ENCODE measurements at regions not wholly inside any gene's neighbourhood (a gene's known extent, or its start where the extent isn't known, plus 50 kb on each side); places are given as distances from the start of the nearest gene placed in this dataset.
A peak's percentile ranks its signal among the peaks of the same experiment; 100 is the strongest.

GRCh38 chr5:175765858-175766257, 105.5 kb upstream of the CPLX2 start:
- no peak for DNase-seq

DNA sequence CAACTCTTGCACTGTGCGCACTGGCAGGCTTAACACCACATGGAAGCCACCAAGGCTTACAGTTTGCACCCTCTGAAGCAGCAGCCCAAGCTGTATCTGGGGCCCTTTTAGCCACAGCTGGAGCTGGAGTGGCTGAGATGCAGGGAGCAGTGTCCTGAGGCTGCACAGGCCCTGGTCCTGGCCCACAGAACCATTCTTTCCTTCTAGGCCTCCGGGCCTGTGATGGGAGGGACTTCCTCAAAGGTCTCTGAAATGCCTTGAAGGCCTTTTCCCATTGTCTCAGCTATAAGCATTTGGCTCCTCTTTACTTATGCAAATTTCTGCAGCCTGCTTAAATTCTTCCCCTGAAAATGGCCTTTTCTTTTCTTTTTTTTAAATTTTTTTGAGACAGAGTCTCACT, 104.4 kb upstream of the CPLX2 start:
- no peak for DNase-seq

DNA sequence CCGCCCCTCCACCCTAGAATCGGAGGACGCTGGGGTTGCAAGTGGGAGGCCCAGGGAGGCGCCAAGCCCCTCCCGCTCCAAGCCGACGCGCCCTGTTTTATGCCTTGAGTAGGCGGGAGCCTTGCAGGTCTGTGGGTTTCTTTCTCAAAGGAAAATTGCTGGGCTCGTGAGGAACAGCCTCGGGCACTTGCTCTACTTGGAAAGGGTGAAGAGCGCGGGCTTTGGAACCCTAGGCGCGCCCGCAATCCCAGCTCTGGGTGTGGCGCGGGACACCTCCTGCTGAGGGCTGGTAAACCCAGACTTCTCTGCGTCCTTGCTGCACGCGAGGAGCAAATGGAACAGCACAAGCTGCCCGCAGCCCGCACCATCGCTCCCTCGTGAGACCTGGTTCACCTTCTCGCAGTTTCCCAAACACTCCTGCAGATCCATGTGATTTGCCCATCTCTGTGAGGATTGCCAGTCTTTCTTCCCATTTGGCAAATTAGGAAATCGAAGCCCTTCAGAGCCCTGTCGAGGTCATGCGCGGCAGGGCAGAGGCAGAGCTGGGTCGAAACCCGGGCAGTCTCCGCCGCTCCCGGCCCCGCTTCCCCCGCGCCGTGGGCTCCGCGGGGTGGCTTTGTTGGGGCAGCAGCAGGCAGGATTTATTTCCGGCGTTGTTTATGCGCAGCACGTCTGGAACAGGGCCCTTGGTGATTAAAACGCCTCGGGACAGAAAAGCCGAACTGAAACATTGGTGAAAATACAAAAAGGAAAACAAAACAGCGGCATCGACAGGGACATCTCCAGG, 98.4 kb upstream of the CPLX2 start:
- no peak for DNase-seq

- no peak for DNase-seq
These were observed 97.8 kb upstream of the CPLX2 start for GRCh38 chr5:175773534-175774070.

- DNase-seq, result no peak
These were observed 96.0 kb upstream of the CPLX2 start for GRCh38 chr5:175775416-175775815.

GRCh38 chr5:175778951-175779503, 92.4 kb upstream of the CPLX2 start:
- no peak for DNase-seq

- no peak for DNase-seq
These were observed 87.6 kb upstream of the CPLX2 start for GRCh38 chr5:175783739-175784138.

GRCh38 chr5:175784230-175784629, 87.1 kb upstream of the CPLX2 start:
- no peak for DNase-seq

DNA sequence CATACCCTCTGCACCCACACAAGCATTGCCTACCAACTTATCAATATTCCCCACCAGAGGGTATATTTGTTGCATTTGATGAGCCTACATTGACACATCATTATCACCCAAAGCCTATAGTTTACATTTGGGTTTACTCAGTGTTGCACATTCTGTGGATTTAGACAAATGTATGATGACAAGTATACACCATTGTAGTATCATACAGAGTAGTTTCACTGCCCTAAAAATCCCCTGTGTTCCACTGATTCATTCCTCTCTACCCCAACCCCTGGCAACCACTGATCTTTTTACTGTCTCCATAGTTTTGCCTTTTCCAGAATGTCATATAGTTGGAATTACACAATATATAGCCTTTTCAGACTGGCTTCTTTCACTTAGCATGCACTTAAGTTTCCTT, 85.7 kb upstream of the CPLX2 start:
- DNase-seq, result no peak

GRCh38 chr5:175788155-175788787, 83.1 kb upstream of the CPLX2 start:
- no peak for DNase-seq

- no peak for DNase-seq
These were observed 81.7 kb upstream of the CPLX2 start for GRCh38 chr5:175789670-175790069.

- DNase-seq, result no peak
These were observed 80.6 kb upstream of the CPLX2 start for GRCh38 chr5:175790796-175791195.

DNA sequence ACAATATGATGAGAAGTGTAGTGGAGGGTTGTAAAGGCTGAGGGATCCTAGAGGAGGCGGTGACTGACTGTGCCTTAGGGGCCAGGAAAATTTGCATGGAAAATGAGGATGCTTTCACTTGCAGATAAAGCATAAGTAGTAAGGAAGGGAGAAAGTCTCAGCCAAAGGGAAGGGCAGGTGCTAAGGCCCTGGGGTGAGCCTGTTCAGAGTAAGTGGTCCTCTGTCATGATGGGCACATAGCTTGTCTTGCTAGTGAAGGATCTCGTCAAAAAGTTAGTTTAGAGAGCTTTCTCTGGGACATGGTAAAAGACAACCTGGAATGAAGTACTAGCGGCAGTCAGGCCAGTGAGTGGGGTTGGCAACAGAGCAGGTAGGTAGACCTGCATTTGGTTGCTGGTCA, 75.4 kb upstream of the CPLX2 start:
- no peak for DNase-seq

GRCh38 chr5:175796536-175797499, 74.6 kb upstream of the CPLX2 start:
- peak; percentile 90 for DNase-seq

- DNase-seq, result no peak
These were observed 73.8 kb upstream of the CPLX2 start for GRCh38 chr5:175797521-175798038.

DNA sequence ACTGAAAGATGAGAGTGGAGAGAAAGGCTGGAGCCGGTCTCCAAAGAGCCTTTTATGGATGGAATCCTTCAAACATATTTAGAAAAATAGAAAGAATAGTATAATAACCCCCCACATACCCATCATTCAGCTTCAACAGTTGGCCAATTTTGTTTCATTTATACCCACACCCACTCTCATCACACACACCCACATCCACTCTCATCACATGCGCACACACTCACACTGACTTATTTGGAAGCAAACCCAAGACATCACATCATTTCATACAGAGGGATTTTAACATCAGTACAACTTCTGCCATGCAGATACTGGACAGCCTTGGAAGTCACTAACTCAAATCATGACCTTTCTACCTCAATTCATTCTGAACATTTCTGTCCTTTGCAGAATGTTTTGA, 72.8 kb upstream of the CPLX2 start:
- no peak for DNase-seq

DNA sequence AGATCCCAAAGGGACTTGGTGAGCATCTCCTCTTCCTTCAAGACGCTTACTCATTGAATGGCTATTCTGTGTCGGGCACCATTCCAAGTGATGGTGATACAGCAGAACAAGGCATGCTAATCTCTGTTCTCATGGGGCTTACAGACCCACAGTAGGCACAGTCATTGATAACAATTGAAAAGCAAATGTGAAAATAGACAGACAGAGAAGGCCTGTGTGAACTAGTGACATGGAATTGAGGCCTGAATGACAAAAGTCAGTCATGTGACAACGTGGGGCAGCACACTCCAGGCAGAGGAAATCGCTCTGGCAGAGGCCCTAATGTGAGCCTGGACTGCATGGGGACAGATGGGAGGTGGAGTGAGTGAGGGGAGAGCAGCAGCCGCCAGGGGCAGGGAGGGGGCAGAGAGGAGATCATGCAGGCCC, 70.7 kb upstream of the CPLX2 start:
- DNase-seq, result no peak

- no peak for DNase-seq
These were observed 69.0 kb upstream of the CPLX2 start for GRCh38 chr5:175802361-175802760.

DNA sequence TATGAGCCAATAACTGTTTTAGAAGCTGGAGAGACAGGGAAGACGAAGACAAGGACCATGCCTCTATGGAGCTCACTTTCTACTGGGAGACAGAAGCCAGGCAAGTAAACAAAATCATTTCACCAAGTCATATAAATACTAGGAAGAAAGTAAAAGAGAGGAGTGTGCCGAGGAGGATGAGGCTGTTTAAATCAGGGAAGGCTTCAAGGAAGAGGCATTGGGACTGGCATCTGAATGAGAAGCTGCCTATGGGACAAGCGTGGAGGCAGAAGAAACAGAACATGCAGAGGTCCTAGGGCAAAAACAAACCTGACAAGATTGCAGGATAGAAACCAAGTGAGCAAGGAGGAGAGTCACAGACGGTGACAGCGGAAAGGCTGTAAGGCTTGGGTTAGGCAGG, 68.1 kb upstream of the CPLX2 start:
- DNase-seq, result no peak

DNA sequence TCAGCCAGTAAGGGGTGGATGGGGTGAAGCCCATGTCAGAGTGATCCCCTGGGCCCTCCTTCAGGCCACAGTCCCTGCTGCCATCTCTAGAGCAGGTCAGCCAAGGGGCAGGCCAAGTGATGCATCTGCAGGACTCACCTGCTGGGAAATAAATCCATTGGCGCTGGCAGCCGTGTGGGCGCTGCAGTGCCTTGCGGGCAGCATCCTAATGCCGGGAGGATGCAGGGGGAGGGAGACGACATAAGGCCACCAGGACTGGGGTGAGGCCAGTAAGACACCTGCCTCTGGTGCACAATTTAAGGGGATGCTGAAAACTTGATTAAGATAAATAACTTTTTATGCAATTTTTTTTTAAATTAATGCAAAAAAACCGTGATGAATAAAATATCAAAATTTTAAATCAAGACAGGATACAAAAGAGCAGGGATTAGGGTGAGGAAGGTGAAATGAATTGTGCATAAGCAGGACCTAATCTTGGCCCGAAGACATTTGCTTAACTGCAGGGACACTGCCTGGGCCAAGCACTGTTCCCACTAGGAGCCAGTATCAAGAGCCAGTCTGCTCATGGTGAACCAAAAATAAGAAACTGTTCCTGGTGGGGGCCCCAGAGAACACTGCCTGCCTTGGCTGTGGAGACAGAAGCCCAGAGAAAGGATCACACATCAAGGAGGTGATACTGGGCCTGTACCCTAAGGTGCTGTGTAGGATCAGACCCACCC, 67.5 kb upstream of the CPLX2 start:
- DNase-seq, result no peak
